ENCODE measurements at regions not wholly inside any gene's neighbourhood (a gene's known extent, or its start where the extent isn't known, plus 50 kb on each side); places are given as distances from the start of the nearest gene placed in this dataset.

GRCh38 chr5:106825374-106825773 is 845.4 kb downstream of the EFNA5 start:
- no peak for TF ChIP-seq CTCF (IDR thresholded peaks at IDR 0.05; ENCODE audit: extremely low read depth in 1 of 2, insufficient read depth in 1 of 2, low read depth in 1 of 2, low read length in 2 of 2)
- no peak for TF ChIP-seq EZH2 (IDR thresholded peaks at IDR 0.05; ENCODE audit: borderline replicate concordance, low read depth, low read length, severe bottlenecking)
- no peak for TF ChIP-seq POLR2A (IDR thresholded peaks at IDR 0.05; ENCODE audit: low read depth, low read length)
- TF ChIP-seq MYC (IDR thresholded peaks at IDR 0.05; ENCODE audit: low read depth, low read length): no peak
- no peak for TF ChIP-seq POLR2AphosphoS5 (IDR thresholded peaks at IDR 0.05; ENCODE audit: insufficient read depth, low read depth, low read length)
- TF ChIP-seq, protein P1, sequence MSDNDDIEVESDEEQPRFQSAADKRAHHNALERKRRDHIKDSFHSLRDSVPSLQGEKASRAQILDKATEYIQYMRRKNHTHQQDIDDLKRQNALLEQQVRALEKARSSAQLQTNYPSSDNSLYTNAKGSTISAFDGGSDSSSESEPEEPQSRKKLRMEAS (IDR thresholded peaks at IDR 0.05; ENCODE audit: insufficient read depth, insufficient read length): no peak
- no peak for TF ChIP-seq JUN (IDR thresholded peaks at IDR 0.05; ENCODE audit: borderline replicate concordance, insufficient read depth, insufficient read length, low read depth)

Data from endothelial cell of umbilical vein (primary cell).